H1 (cell line): ENCODE measurements at regions not wholly inside any gene's neighbourhood (a gene's known extent, or its start where the extent isn't known, plus 50 kb on each side); places are given as distances from the start of the nearest gene placed in this dataset.

ENCODE experiments used
- CTCF ChIA-PET: fragments of 300-600 bp; sonication (Branson Sonifier 250); formaldehyde crosslinking; loops from one replicate; lab custom pipeline; 2021; ENCODE audit not compliant: partially characterized antibody; lab: Charles Lee
- POLR2A ChIA-PET: fragments of 300-600 bp; sonication (Branson Sonifier 250); formaldehyde crosslinking; loops from one replicate; lab custom pipeline; 2021; ENCODE audit warnings: inconsistent platforms; ENCODE audit not compliant: partially characterized antibody; lab: Charles Lee
- DNase-seq, 2 experiments: peaks; one replicate each; pipeline versions ENCODE4 v3.0.0 to v3.0.0-alpha.2; 2010 to 2022; ENCODE audit warnings: low spot score in 2 of 2, low read depth in 1 of 2, mixed read lengths in 1 of 2
- FAIRE-seq: peaks from 2 replicates; lab custom pipeline; 2011; peaks lifted over from hg19 to GRCh38; lab: Jason Lieb, UNC
- H2AFZ ChIP-seq: 2 replicates; pipeline ENCODE4 v1.8.1; 2012; ENCODE audit warnings: low read length, inconsistent platforms
- H2AK5ac ChIP-seq: 2 replicates; pipeline ENCODE4 v1.6.1; 2013; ENCODE audit warnings: low read depth, low read length
- H2BK120ac ChIP-seq: replicated peaks from 2 replicates; pipeline ENCODE3; 2013; ENCODE audit warnings: low read depth, low read length, inconsistent platforms
- H2BK12ac ChIP-seq: 2 replicates; pipeline ENCODE4 v1.6.1; 2013; ENCODE audit warnings: low read depth, low read length
- H2BK15ac ChIP-seq: 2 replicates; pipeline ENCODE4 v1.6.1; 2013; ENCODE audit warnings: low read length
- H2BK20ac ChIP-seq: 2 replicates; pipeline ENCODE4 v1.6.1; 2013; ENCODE audit warnings: low read length
- H2BK5ac ChIP-seq: 2 replicates; pipeline ENCODE4 v1.6.1; 2013; ENCODE audit warnings: low read depth, low read length
- H3K14ac ChIP-seq: 2 replicates; pipeline ENCODE4 v1.6.1; 2013; ENCODE audit warnings: inconsistent platforms; ENCODE audit not compliant: insufficient read length
- H3K18ac ChIP-seq: 2 replicates; pipeline ENCODE4 v1.6.1; 2013; ENCODE audit warnings: low read length; ENCODE audit errors: extremely low read depth
- H3K23ac ChIP-seq: 2 replicates; pipeline ENCODE4 v1.6.1; 2013; ENCODE audit warnings: inconsistent platforms; ENCODE audit not compliant: insufficient read length
- H3K23me2 ChIP-seq: 2 replicates; pipeline ENCODE4 v1.6.1; 2013; ENCODE audit warnings: low read depth, low read length
- H3K27ac ChIP-seq: 2 replicates; pipeline ENCODE4 v1.6.1; 2011; ENCODE audit warnings: low read depth, low read length, inconsistent platforms
- H3K27me3 ChIP-seq, 4 experiments: replicated peaks in 1 of 4; 1 replicate in 1 of 4; 2 replicates in 3 of 4; pipeline versions ENCODE4 v1.6.1 to v1.8.1; 2011 to 2013; ENCODE audit warnings: low read length in 3 of 4, mild to moderate bottlenecking in 3 of 4, inconsistent platforms in 2 of 4, mixed read lengths in 2 of 4, moderate library complexity in 1 of 4; ENCODE audit not compliant: control insufficient read depth in 3 of 4, insufficient read depth in 3 of 4; ENCODE audit errors: extremely low read depth in 1 of 4
- H3K36me3 ChIP-seq, 4 experiments: 2 replicates each; pipeline versions ENCODE4 v1.6.1 to v1.8.1; 2011 to 2013; ENCODE audit warnings: mild to moderate bottlenecking in 4 of 4, low read length in 3 of 4, moderate library complexity in 2 of 4, control low read depth in 1 of 4, inconsistent platforms in 1 of 4; ENCODE audit not compliant: insufficient read depth in 4 of 4, control insufficient read depth in 2 of 4
- H3K4ac ChIP-seq: replicated peaks from 2 replicates; pipeline ENCODE3; 2013; ENCODE audit warnings: low read length, low read depth, mixed read lengths, inconsistent platforms; ENCODE audit not compliant: insufficient read length
- H3K4me1 ChIP-seq, 4 experiments: replicated peaks in 1 of 4; 1 replicate in 1 of 4; 2 replicates in 3 of 4; pipeline versions ENCODE4 v1.6.1 to v1.8.1; 2011 to 2013; ENCODE audit warnings: low read length in 3 of 4, inconsistent platforms in 2 of 4, mixed read lengths in 1 of 4; ENCODE audit not compliant: insufficient read depth in 4 of 4, control insufficient read depth in 3 of 4
- H3K4me2 ChIP-seq, 2 experiments: 2 replicates each; pipeline versions ENCODE4 v1.6.1 to v1.8.1; 2011 to 2013; ENCODE audit warnings: low read depth in 2 of 2, low read length in 2 of 2, control low read depth in 1 of 2, inconsistent platforms in 1 of 2, mild to moderate bottlenecking in 1 of 2; ENCODE audit not compliant: insufficient read depth in 1 of 2
- H3K4me3 ChIP-seq, 4 experiments: fragments of 200-600, 300-600 bp in 1 of 4; sonication (generic), shearing (Covaris generic), sonication (Bioruptor Twin) in 1 of 4; 2 replicates each; pipeline versions ENCODE4 v1.5.1 to v1.8.1; 2011 to 2016; ENCODE audit warnings: low read length in 4 of 4, low read depth in 3 of 4, control low read depth in 2 of 4, inconsistent platforms in 2 of 4, mild to moderate bottlenecking in 2 of 4, mixed read lengths in 1 of 4, moderate library complexity in 1 of 4; ENCODE audit not compliant: insufficient read depth in 2 of 4; ENCODE audit errors: extremely low read depth in 1 of 4
- H3K56ac ChIP-seq: replicated peaks from 2 replicates; pipeline ENCODE3; 2013; ENCODE audit warnings: low read depth, mild to moderate bottlenecking, mixed read lengths, low read length, inconsistent platforms; ENCODE audit not compliant: insufficient read length
- H3K79me1 ChIP-seq: 2 replicates; pipeline ENCODE4 v1.6.1; 2013; ENCODE audit warnings: low read depth, low read length, control low read depth
- H3K79me2 ChIP-seq, 2 experiments: 2 replicates each; pipeline versions ENCODE4 v1.6.1 to v1.8.1; 2012 to 2013; ENCODE audit warnings: low read length in 2 of 2, mild to moderate bottlenecking in 2 of 2, inconsistent platforms in 1 of 2; ENCODE audit not compliant: insufficient read depth in 2 of 2, control insufficient read depth in 1 of 2
- H3K9ac ChIP-seq, 4 experiments: replicated peaks in 1 of 4; 1 replicate in 1 of 4; 2 replicates in 3 of 4; pipeline versions ENCODE4 v1.6.1 to v1.8.1; 2011 to 2013; ENCODE audit warnings: low read depth in 3 of 4, low read length in 3 of 4, control low read depth in 2 of 4, mild to moderate bottlenecking in 2 of 4, moderate library complexity in 2 of 4, inconsistent platforms in 1 of 4; ENCODE audit errors: extremely low read depth in 1 of 4
- H3K9me3 ChIP-seq, 2 experiments: 2 replicates each; pipeline versions ENCODE4 v1.6.1 to v1.8.1; 2012 to 2013; ENCODE audit warnings: mild to moderate bottlenecking in 2 of 2, moderate library complexity in 2 of 2, control low read depth in 1 of 2, inconsistent platforms in 1 of 2, low read depth in 1 of 2, low read length in 1 of 2, mixed read lengths in 1 of 2; ENCODE audit not compliant: insufficient read depth in 2 of 2
- H4K20me1 ChIP-seq, 2 experiments: replicated peaks in 1 of 2; 2 replicates each; pipeline versions ENCODE3 to v1.8.1; 2011 to 2013; ENCODE audit warnings: inconsistent platforms in 2 of 2, low read length in 2 of 2, mild to moderate bottlenecking in 1 of 2; ENCODE audit not compliant: insufficient read depth in 2 of 2, control insufficient read depth in 1 of 2
- H4K5ac ChIP-seq: 2 replicates; pipeline ENCODE4 v1.6.1; 2013; ENCODE audit warnings: low read length, low read depth, mixed read lengths, inconsistent platforms; ENCODE audit not compliant: insufficient read length
- H4K8ac ChIP-seq: 2 replicates; pipeline ENCODE4 v1.8.0; 2013; ENCODE audit warnings: mild to moderate bottlenecking, moderate library complexity, low read length, inconsistent platforms; ENCODE audit not compliant: insufficient read depth; ENCODE audit errors: extremely low read depth
- H4K91ac ChIP-seq: replicated peaks from 2 replicates; pipeline ENCODE3; 2013; ENCODE audit warnings: low read length, mixed read lengths, inconsistent platforms; ENCODE audit not compliant: insufficient read length
- CEBPB ChIP-seq: IDR thresholded peaks from 2 replicates; pipeline ENCODE4 v1.6.1; 2012; ENCODE audit warnings: low read depth, low read length
- JUND ChIP-seq: IDR thresholded peaks from 2 replicates; pipeline ENCODE4 v1.6.1; 2011; ENCODE audit warnings: mild to moderate bottlenecking, improper control_type of control experiment, low read length
- TAF1 ChIP-seq: IDR thresholded peaks from 2 replicates; pipeline ENCODE4 v1.6.1; 2011; ENCODE audit warnings: mild to moderate bottlenecking, low read depth, low read length
- WGBS, 2 experiments: shearing (Covaris generic) in 1 of 2; methylation state at CpG; one replicate each; pipeline versions ENCODE4 v1.1.6 to v1.1.7; 2013 to 2015; ENCODE audit warnings: low lambda C conversion rate in 2 of 2, mixed read lengths in 2 of 2, inconsistent platforms in 1 of 2, low coverage in 1 of 2, missing lambda C conversion rate in 1 of 2; ENCODE audit not compliant: insufficient replicate concordance in 2 of 2, insufficient coverage in 1 of 2, insufficient read length in 1 of 2; ENCODE audit errors: extremely low coverage in 1 of 2, missing lambda C conversion rate in 1 of 2; 5-methylcytosine and 5-hydroxymethylcytosine counted together

DNA sequence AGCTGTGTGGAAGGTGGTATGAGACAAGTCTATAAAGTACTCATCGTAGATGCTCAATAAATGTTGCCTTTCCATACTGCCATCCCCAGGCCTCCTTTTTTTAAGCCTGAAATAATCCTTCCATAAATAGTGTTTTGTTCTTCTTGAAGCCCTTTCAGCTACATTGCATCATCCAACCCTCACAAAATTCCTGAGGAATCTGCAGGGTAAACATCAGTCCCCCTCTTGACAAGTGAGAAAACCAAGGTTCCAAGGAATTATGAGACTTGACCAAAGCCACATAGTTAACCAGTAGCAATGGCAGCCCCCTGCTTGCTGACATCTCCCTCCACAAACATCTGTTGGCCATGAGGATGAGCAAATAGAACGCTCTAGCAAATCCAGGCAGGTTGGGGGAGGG lies 89.7 kb upstream of the CCL1 start:
- H3K27ac ChIP-seq: no peak overlapping the region
- ChIA-PET POLR2A (interaction anchor here (1.1 kb wide), 1 partner anchor 10 kb away, joined by 3 read pairs; no protein-coding TSS in a partner anchor), CTCF (interaction anchor here (0.8 to 1.2 kb wide), 3 partner anchors 15 to 67 kb away, joined by 3 read pairs; no protein-coding TSS in a partner anchor)
- H3K36me3 ChIP-seq: no peaks in the 10 kb centered on the region
- H3K4me2 ChIP-seq: no peak overlapping the region
- H3K79me2 ChIP-seq: no peaks in the 10 kb centered on the region
- H3K23ac ChIP-seq: no peak overlapping the region
- no peak overlapping the region for H3K4ac ChIP-seq
- no peak overlapping the region for H4K5ac ChIP-seq
- H2AK5ac ChIP-seq: no peak overlapping the region
- H2BK20ac ChIP-seq: no peak overlapping the region
- H3K23me2 ChIP-seq: 0 out of 2 replicates have a peak, but pooled peaks cover 2% of the 10 kb centered on the region
- 89% methylated on average over 2 of the region's 2 CpGs; no CpG with 5 or more reads in 1 of the 2 experiments for WGBS, 2 experiments
- H3K56ac ChIP-seq: no peak overlapping the region
- H3K4me3 ChIP-seq: no peak overlapping the region
- no peaks in the 10 kb centered on the region for H3K79me1 ChIP-seq
- H4K91ac ChIP-seq: no peak overlapping the region
- H2BK5ac ChIP-seq: no peak overlapping the region
- H4K8ac ChIP-seq: no peak overlapping the region
- H2AFZ ChIP-seq: no peak overlapping the region
- no peaks in the 10 kb centered on the region for H3K4me1 ChIP-seq
- H4K20me1 ChIP-seq: no peaks in the 10 kb centered on the region
- no peak overlapping the region for H3K9ac ChIP-seq
- no peak overlapping the region; the same call in 1 of the 2 replicates for H2BK12ac ChIP-seq
- H3K9me3 ChIP-seq: no peaks in the 10 kb centered on the region
- no peak overlapping the region; the same call in 1 of the 2 replicates for H3K18ac ChIP-seq
- peak; percentile 13; the same call in 1 of the 2 replicates for TF ChIP-seq JUND
- TF ChIP-seq TAF1: no peak
- TF ChIP-seq CEBPB: peak; percentile 52; the same call in 1 of the 2 replicates
- no peak overlapping the region for H2BK15ac ChIP-seq
- H2BK120ac ChIP-seq: no peak overlapping the region
- peaks cover 0 to 1% (median 0%) of the 10 kb centered on the region in 4 experiments; a peak in 2 of 7 replicates for H3K27me3 ChIP-seq
- DNase-seq (no peak), FAIRE-seq (no peak)
- no peak overlapping the region for H3K14ac ChIP-seq
